ENCODE measurements at regions not wholly inside any gene's neighbourhood (a gene's known extent, or its start where the extent isn't known, plus 50 kb on each side); places are given as distances from the start of the nearest gene placed in this dataset.

GRCh38 chr12:124451637-124452243 is 115.7 kb downstream of the NCOR2 start:
- in situ Hi-C loops (cut with HindIII; ENCODE audit: low pct_unique_long_range_greater_than_20kb, low sequenced_read_pairs) (no loop called here), intact Hi-C loops (cut with micrococcal nuclease; ENCODE audit: unreplicated experiment) (no loop called here)
- Histone ChIP-seq H3K36me3 (ENCODE audit: control insufficient read depth, insufficient read depth, low read length) (no peaks in the 10 kb centered on the region; the same call in 1 of the 2 replicates), H3K9me3 (ENCODE audit: control insufficient read depth, insufficient read depth, low read depth, low read length) (no peaks in the 10 kb centered on the region), H3K27ac (ENCODE audit: low read length) (no peak overlapping the region), H3K27me3 (ENCODE audit: control insufficient read depth, insufficient read depth, low read length) (no peaks in the 10 kb centered on the region), H3K4me1 (ENCODE audit: control insufficient read depth, insufficient read depth, low read length) (peaks cover 26% of the 10 kb centered on the region), H3K4me3 (ENCODE audit: low read depth in 2 of 2, low read length in 2 of 2) (no peak overlapping the region)
- ChIA-PET POLR2A (no interaction called here), CTCF (no interaction called here)
- no peak for DNase-seq (ENCODE audit: low read depth, low spot score)
- no peak for TF ChIP-seq CTCF (IDR thresholded peaks at IDR 0.05)
- no peak for TF ChIP-seq REST (IDR thresholded peaks at IDR 0.05; ENCODE audit: insufficient read depth in 1 of 2, low read depth in 2 of 2, low read length in 1 of 2)
- TF ChIP-seq TCF7L2 (IDR thresholded peaks at IDR 0.05; ENCODE audit: low read depth, low read length) = no peak
- no peak for TF ChIP-seq POLR2AphosphoS5 (IDR thresholded peaks at IDR 0.05; ENCODE audit: low read depth, low read length)
- no peak for TF ChIP-seq SIN3A (IDR thresholded peaks at IDR 0.05; ENCODE audit: borderline replicate concordance, insufficient read depth, low read depth, low read length)
- BruUV-seq (replicated peaks) = no TSS peak
- no peak for ATAC-seq

- ChIA-PET POLR2A (no interaction called here), CTCF (no interaction called here)
- TF ChIP-seq CTCF (IDR thresholded peaks at IDR 0.05) (no peak), TCF7L2 (IDR thresholded peaks at IDR 0.05; ENCODE audit: low read depth, low read length) (no peak), POLR2AphosphoS5 (IDR thresholded peaks at IDR 0.05; ENCODE audit: low read depth, low read length) (no peak), REST (IDR thresholded peaks at IDR 0.05; ENCODE audit: insufficient read depth in 1 of 2, low read depth in 2 of 2, low read length in 1 of 2) (no peak), SIN3A (IDR thresholded peaks at IDR 0.05; ENCODE audit: borderline replicate concordance, insufficient read depth, low read depth, low read length) (no peak)
- intact Hi-C loops (cut with micrococcal nuclease; ENCODE audit: unreplicated experiment) (no loop called here), in situ Hi-C loops (cut with HindIII; ENCODE audit: low pct_unique_long_range_greater_than_20kb, low sequenced_read_pairs) (no loop called here)
- Histone ChIP-seq H3K9me3 (ENCODE audit: control insufficient read depth, insufficient read depth, low read depth, low read length) (no peaks in the 10 kb centered on the region), H3K4me3 (ENCODE audit: low read depth in 2 of 2, low read length in 2 of 2) (no peak overlapping the region), H3K27me3 (ENCODE audit: control insufficient read depth, insufficient read depth, low read length) (no peaks in the 10 kb centered on the region), H3K4me1 (ENCODE audit: control insufficient read depth, insufficient read depth, low read length) (peaks cover 26% of the 10 kb centered on the region), H3K36me3 (ENCODE audit: control insufficient read depth, insufficient read depth, low read length) (no peaks in the 10 kb centered on the region), H3K27ac (ENCODE audit: low read length) (no peak overlapping the region)
- no TSS peak for BruUV-seq (replicated peaks)
- ATAC-seq = no peak
- no peak for DNase-seq (ENCODE audit: low read depth, low spot score)
These were observed 116.4 kb downstream of the NCOR2 start for GRCh38 chr12:124451016-124451415.

Measured in Panc1 (cell line).